Keratinocyte (primary cell): ENCODE measurements at regions not wholly inside any gene's neighbourhood (a gene's known extent, or its start where the extent isn't known, plus 50 kb on each side); places are given as distances from the start of the nearest gene placed in this dataset.

Experiments
- DNase-seq: peaks from one replicate; pipeline ENCODE4 v3.0.0-alpha.2; 2011; ENCODE audit warnings: low read depth, missing footprints, low spot score
- FAIRE-seq: peaks from 2 replicates; lab custom pipeline; 2011; peaks lifted over from hg19 to GRCh38; lab: Jason Lieb, UNC
- H2AFZ ChIP-seq: 2 replicates; pipeline ENCODE4 v1.6.0; 2012; ENCODE audit warnings: low read length, control low read depth, inconsistent platforms; ENCODE audit not compliant: control insufficient read depth
- H3K27ac ChIP-seq: 2 replicates; pipeline ENCODE4 v1.5.1; 2011; ENCODE audit warnings: low read length; ENCODE audit not compliant: control insufficient read depth, insufficient read depth
- H3K27me3 ChIP-seq: 3 replicates; pipeline ENCODE4 v1.6.0; 2011; ENCODE audit warnings: low read length; ENCODE audit not compliant: control insufficient read depth, insufficient read depth; ENCODE audit errors: extremely low read depth
- H3K36me3 ChIP-seq, 2 experiments: 2 replicates in 1 of 2; 3 replicates in 1 of 2; pipeline ENCODE4 v1.5.1; 2011; ENCODE audit warnings: low read length in 2 of 2, mild to moderate bottlenecking in 1 of 2; ENCODE audit not compliant: control insufficient read depth in 2 of 2, insufficient read depth in 2 of 2; ENCODE audit errors: extremely low read depth in 1 of 2
- H3K4me1 ChIP-seq: 3 replicates; pipeline ENCODE4 v1.5.1; 2011; ENCODE audit warnings: low read length; ENCODE audit not compliant: control insufficient read depth, insufficient read depth; ENCODE audit errors: extremely low read depth
- H3K4me2 ChIP-seq: 3 replicates; pipeline ENCODE4 v1.6.0; 2011; ENCODE audit warnings: low read depth, low read length; ENCODE audit not compliant: control insufficient read depth, insufficient read depth; ENCODE audit errors: extremely low read depth
- H3K4me3 ChIP-seq, 3 experiments: fragments of 200-600 bp in 1 of 3; sonication (generic) in 1 of 3; 2 replicates in 2 of 3; 3 replicates in 1 of 3; pipeline ENCODE4 v1.5.1; 2011 to 2016; ENCODE audit warnings: low read length in 3 of 3, mild to moderate bottlenecking in 3 of 3, control low read depth in 2 of 3, inconsistent platforms in 1 of 3, low read depth in 1 of 3, mixed read lengths in 1 of 3, mixed run types in 1 of 3, moderate library complexity in 1 of 3; ENCODE audit not compliant: control insufficient read depth in 2 of 3, insufficient read depth in 2 of 3; ENCODE audit errors: extremely low read depth in 1 of 3
- H3K79me2 ChIP-seq: 2 replicates; pipeline ENCODE4 v1.6.0; 2012; ENCODE audit warnings: low read length; ENCODE audit not compliant: control insufficient read depth, insufficient read depth
- H3K9ac ChIP-seq: 3 replicates; pipeline ENCODE4 v1.6.0; 2011; ENCODE audit warnings: low read length; ENCODE audit not compliant: control insufficient read depth, insufficient read depth; ENCODE audit errors: extremely low read depth
- H3K9me1 ChIP-seq: 3 replicates; pipeline ENCODE4 v1.6.0; 2011; ENCODE audit warnings: low read length; ENCODE audit not compliant: control insufficient read depth, insufficient read depth; ENCODE audit errors: extremely low read depth
- H3K9me3 ChIP-seq: 2 replicates; pipeline ENCODE4 v1.5.1; 2012; ENCODE audit warnings: low read depth, low read length; ENCODE audit not compliant: control insufficient read depth
- H4K20me1 ChIP-seq: 3 replicates; pipeline ENCODE4 v1.6.0; 2011; ENCODE audit warnings: low read length; ENCODE audit not compliant: control insufficient read depth, insufficient read depth; ENCODE audit errors: extremely low read depth
- CTCF ChIP-seq, 3 experiments: IDR thresholded peaks in 1 of 3; conservative IDR thresholded peaks in 1 of 3; optimal IDR thresholded peaks in 1 of 3; 2 replicates in 2 of 3; 3 replicates in 1 of 3; pipeline versions ENCODE3 to v1.5.1; 2011; ENCODE audit warnings: low read length in 3 of 3, mild to moderate bottlenecking in 3 of 3, moderate library complexity in 2 of 3, control low read depth in 1 of 3, inconsistent platforms in 1 of 3; ENCODE audit not compliant: insufficient read depth in 2 of 3; ENCODE audit errors: extremely low read depth in 1 of 3
- EZH2 ChIP-seq: IDR thresholded peaks from one replicate; pipeline ENCODE4 v1.6.1; 2012; ENCODE audit warnings: inconsistent platforms, mild to moderate bottlenecking, low read length, moderate library complexity
- dilution Hi-C: fragments of 300-500 bp; cut with MboI; formaldehyde crosslinking; loops from one replicate; pipeline ENCODE4 v1.7.0; 2020; ENCODE audit warnings: low sequenced_read_pairs; ENCODE audit not compliant: extremely low pct_ligation_motif_present

DNA sequence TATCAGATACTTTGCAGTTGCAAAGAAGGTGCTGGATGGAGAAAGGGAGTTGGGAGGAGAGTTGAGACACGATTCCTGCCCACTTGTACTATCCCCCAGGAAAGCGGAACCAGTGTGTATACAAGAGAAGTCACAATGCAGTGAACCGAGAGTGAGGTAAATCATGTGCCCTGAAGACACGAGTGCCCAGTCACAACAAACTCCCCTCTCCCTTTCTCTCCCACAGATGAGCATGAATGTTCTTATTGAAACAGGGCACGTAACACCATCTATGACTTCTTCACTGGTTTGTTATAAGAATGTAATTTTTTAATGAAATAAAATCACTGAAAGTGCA lies 155.7 kb downstream of the IRS1 start:
- H3K27me3 ChIP-seq, result no peaks in the 10 kb centered on the region
- no peak for TF ChIP-seq CTCF (optimal IDR thresholded peaks at IDR 0.05 in 1 of 3, IDR thresholded peaks at IDR 0.05 in 1 of 3, conservative IDR thresholded peaks at IDR 0.05 in 1 of 3; ENCODE audit: extremely low read depth in 1 of 3, insufficient read depth in 2 of 3, low read length in 3 of 3)
- H3K9me1 ChIP-seq, result no peaks in the 10 kb centered on the region
- peaks cover 5% of the 10 kb centered on the region for H3K9me3 ChIP-seq
- no peak overlapping the region for H2AFZ ChIP-seq
- no peaks in the 10 kb centered on the region for H3K4me1 ChIP-seq
- dilution Hi-C loops, result no loop called here
- peaks cover 0 to 8% of the 10 kb centered on the region in 2 experiments for H3K36me3 ChIP-seq
- H3K4me2 ChIP-seq, result no peak overlapping the region
- no peak overlapping the region for H3K9ac ChIP-seq
- DNase-seq (no peak), FAIRE-seq (no peak)
- peaks cover 5% of the 10 kb centered on the region for H3K79me2 ChIP-seq
- H3K4me3 ChIP-seq, result no peak overlapping the region
- no peaks in the 10 kb centered on the region for H4K20me1 ChIP-seq
- no peak overlapping the region for H3K27ac ChIP-seq

DNA sequence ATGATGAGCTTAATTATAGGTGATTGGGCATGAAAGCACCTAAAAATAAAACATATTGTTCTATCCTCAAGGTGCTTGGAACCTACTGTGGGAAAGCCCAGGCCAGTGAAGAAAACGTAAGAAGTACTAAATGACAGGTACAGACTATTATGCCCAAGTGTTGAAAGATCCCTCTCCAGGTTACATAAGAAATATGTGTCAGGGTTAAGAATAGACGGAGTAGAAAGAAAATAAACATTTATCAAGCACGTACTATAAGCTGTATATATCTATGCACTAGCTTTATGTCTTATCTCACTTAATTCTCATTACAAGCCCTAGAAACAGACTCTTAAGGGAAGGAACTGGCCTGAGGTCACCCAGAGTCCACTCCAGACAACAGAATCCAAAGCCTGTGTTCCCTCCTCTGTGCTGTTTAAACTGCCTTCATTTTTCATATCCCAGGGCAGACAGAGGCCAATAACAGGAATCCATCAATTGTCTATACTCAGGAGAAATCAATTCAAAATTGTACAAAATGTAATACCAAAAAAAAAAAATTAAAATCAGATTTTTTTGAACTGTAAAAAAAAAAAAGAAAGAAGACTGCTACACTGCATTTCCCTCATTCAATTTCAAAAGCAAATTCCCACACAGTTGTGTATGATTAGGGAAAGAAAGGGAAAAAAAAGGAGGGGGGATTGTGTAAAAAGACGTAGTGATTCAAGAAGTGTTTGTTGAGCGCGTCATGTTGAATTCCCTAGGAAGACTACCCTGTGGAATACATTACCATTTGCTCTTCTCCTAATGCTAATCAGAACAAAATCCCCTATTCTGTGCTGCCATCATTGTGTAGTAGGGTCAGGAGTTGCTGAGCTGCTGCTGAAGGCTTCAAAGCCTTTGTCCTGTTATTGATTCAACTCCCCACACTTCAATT lies 156.3 kb downstream of the IRS1 start:
- H3K9me1 ChIP-seq, result no peaks in the 10 kb centered on the region
- FAIRE-seq (no peak), DNase-seq (no peak)
- H2AFZ ChIP-seq, result no peak overlapping the region
- no peak overlapping the region for H3K4me3 ChIP-seq
- no peaks in the 10 kb centered on the region for H3K27me3 ChIP-seq
- H3K9me3 ChIP-seq, result peaks cover 5% of the 10 kb centered on the region
- H3K9ac ChIP-seq, result no peak overlapping the region
- peaks cover 0 to 8% of the 10 kb centered on the region in 2 experiments for H3K36me3 ChIP-seq
- no peaks in the 10 kb centered on the region for H4K20me1 ChIP-seq
- no peak for TF ChIP-seq CTCF (optimal IDR thresholded peaks at IDR 0.05 in 1 of 3, IDR thresholded peaks at IDR 0.05 in 1 of 3, conservative IDR thresholded peaks at IDR 0.05 in 1 of 3; ENCODE audit: extremely low read depth in 1 of 3, insufficient read depth in 2 of 3, low read length in 3 of 3)
- no peak for TF ChIP-seq EZH2
- no peak overlapping the region for H3K27ac ChIP-seq
- no peak overlapping the region for H3K4me2 ChIP-seq
- H3K4me1 ChIP-seq, result no peaks in the 10 kb centered on the region
- H3K79me2 ChIP-seq, result peaks cover 4% of the 10 kb centered on the region
- dilution Hi-C loops, result no loop called here
